Activated CD4-positive, alpha-beta T cell treated with anti-CD3 and anti-CD28 coated beads, Interleukin-2, amount 50 U/mL, for 24 hours (primary cell): ENCODE measurements at regions not wholly inside any gene's neighbourhood (a gene's known extent, or its start where the extent isn't known, plus 50 kb on each side); places are given as distances from the start of the nearest gene placed in this dataset.
"Not testable (repeated sequence)": the region's sequence is repeated elsewhere in the genome, so short reads cannot be mapped to it uniquely, and the experiment has no call there.

Experiments used
- DNase-seq, 2 donors: peaks; one replicate each; pipeline ENCODE4 v3.0.0-alpha.2; 2020; ENCODE audit warnings: low read depth in 1 of 2, low spot score in 1 of 2

GRCh38 chr6:8644306-8644705 lies 209.0 kb upstream of the SLC35B3 start:
- DNase-seq: no peak

GRCh38 chr6:8642854-8643253 lies 207.5 kb upstream of the SLC35B3 start:
- no peak for DNase-seq

- no peak for DNase-seq
Observed at GRCh38 chr6:8642131-8642530, 206.8 kb upstream of the SLC35B3 start.

GRCh38 chr6:8639928-8640649 lies 204.7 kb upstream of the SLC35B3 start:
- no peak for DNase-seq

GRCh38 chr6:8637896-8638597 lies 202.7 kb upstream of the SLC35B3 start:
- DNase-seq: no peak

GRCh38 chr6:8633762-8634161 lies 198.4 kb upstream of the SLC35B3 start:
- no peak for DNase-seq

GRCh38 chr6:8628736-8629135 lies 193.4 kb upstream of the SLC35B3 start:
- DNase-seq: no peak

GRCh38 chr6:8628063-8628462 lies 192.7 kb upstream of the SLC35B3 start:
- no peak for DNase-seq

GRCh38 chr6:8627085-8627861 lies 191.9 kb upstream of the SLC35B3 start:
- no peak for DNase-seq

GRCh38 chr6:8624665-8625064 lies 189.3 kb upstream of the SLC35B3 start:
- DNase-seq: no peak

- DNase-seq: no peak
Observed at GRCh38 chr6:8623441-8623840, 188.1 kb upstream of the SLC35B3 start.

- no peak for DNase-seq
Observed at GRCh38 chr6:8619853-8620252, 184.5 kb upstream of the SLC35B3 start.

GRCh38 chr6:8619408-8619807 lies 184.1 kb upstream of the SLC35B3 start:
- DNase-seq: not testable (repeated sequence)

- DNase-seq: no peak
Observed at GRCh38 chr6:8608737-8609136, 173.4 kb upstream of the SLC35B3 start.

GRCh38 chr6:8589941-8590729 lies 154.8 kb upstream of the SLC35B3 start:
- DNase-seq: no peak

- no peak for DNase-seq
Observed at GRCh38 chr6:8588176-8588575, 152.8 kb upstream of the SLC35B3 start.

GRCh38 chr6:8583291-8583690 lies 147.9 kb upstream of the SLC35B3 start:
- no peak for DNase-seq

GRCh38 chr6:8579372-8579771 lies 144.0 kb upstream of the SLC35B3 start:
- no peak for DNase-seq

GRCh38 chr6:8578006-8578405 lies 142.7 kb upstream of the SLC35B3 start:
- no peak for DNase-seq

GRCh38 chr6:8574749-8575468 lies 139.6 kb upstream of the SLC35B3 start:
- no peak for DNase-seq

- no peak for DNase-seq
Observed at GRCh38 chr6:8574311-8574710, 139.0 kb upstream of the SLC35B3 start.
